Stimulated activated CD4-positive, alpha-beta T cell treated with anti-CD3 and anti-CD28 coated beads, Interleukin-12 subunit alpha, Interleukin-12 subunit beta, amount 100 ng/mL, for 24 hours (primary cell): ENCODE measurements at regions not wholly inside any gene's neighbourhood (a gene's known extent, or its start where the extent isn't known, plus 50 kb on each side); places are given as distances from the start of the nearest gene placed in this dataset.
"Not testable (repeated sequence)": the region's sequence is repeated elsewhere in the genome, so short reads cannot be mapped to it uniquely, and the experiment has no call there.

Experiments
- DNase-seq, 2 experiments: peaks; one replicate each; pipeline ENCODE4 v3.0.0-alpha.2; 2020; ENCODE audit warnings: low read depth in 2 of 2

GRCh38 chr16:52729731-52730130 lies 182.8 kb upstream of the TOX3 start:
- DNase-seq, result no peak

- DNase-seq, result no peak
These were observed 180.9 kb upstream of the TOX3 start for GRCh38 chr16:52727849-52728248.

- no peak for DNase-seq
These were observed 180.5 kb upstream of the TOX3 start for GRCh38 chr16:52727441-52727840.

- DNase-seq, result no peak
These were observed 178.5 kb upstream of the TOX3 start for GRCh38 chr16:52725461-52725860.

- no peak for DNase-seq
These were observed 178.1 kb upstream of the TOX3 start for GRCh38 chr16:52725043-52725442.

GRCh38 chr16:52721331-52721730 lies 174.4 kb upstream of the TOX3 start:
- DNase-seq, result no peak

GRCh38 chr16:52718046-52718445 lies 171.1 kb upstream of the TOX3 start:
- DNase-seq, result no peak

- no peak for DNase-seq
These were observed 166.8 kb upstream of the TOX3 start for GRCh38 chr16:52713740-52714139.

- DNase-seq, result no peak
These were observed 162.4 kb upstream of the TOX3 start for GRCh38 chr16:52709306-52709705.

- DNase-seq, result no peak
These were observed 161.5 kb upstream of the TOX3 start for GRCh38 chr16:52708476-52708875.

- no peak for DNase-seq
These were observed 160.9 kb upstream of the TOX3 start for GRCh38 chr16:52707676-52708337.

- no peak for DNase-seq
These were observed 158.2 kb upstream of the TOX3 start for GRCh38 chr16:52705122-52705521.

GRCh38 chr16:52697971-52698370 lies 151.0 kb upstream of the TOX3 start:
- DNase-seq, result no peak

GRCh38 chr16:52696126-52696525 lies 149.2 kb upstream of the TOX3 start:
- DNase-seq, result no peak

GRCh38 chr16:52690468-52690867 lies 143.5 kb upstream of the TOX3 start:
- no peak for DNase-seq

GRCh38 chr16:52680993-52681392 lies 134.1 kb upstream of the TOX3 start:
- DNase-seq, result no peak

- DNase-seq, result no peak
These were observed 130.6 kb upstream of the TOX3 start for GRCh38 chr16:52677501-52677900.

- no peak for DNase-seq
These were observed 130.0 kb upstream of the TOX3 start for GRCh38 chr16:52676959-52677358.

GRCh38 chr16:52671590-52671989 lies 124.6 kb upstream of the TOX3 start:
- DNase-seq, result no peak

GRCh38 chr16:52657924-52658323 lies 111.0 kb upstream of the TOX3 start:
- no peak for DNase-seq

- DNase-seq, result not testable (repeated sequence)
These were observed 109.0 kb upstream of the TOX3 start for GRCh38 chr16:52655916-52656315.

- DNase-seq, result not testable (repeated sequence)
These were observed 108.2 kb upstream of the TOX3 start for GRCh38 chr16:52655156-52655555.

- no peak for DNase-seq
These were observed 105.1 kb upstream of the TOX3 start for GRCh38 chr16:52652033-52652432.

- DNase-seq, result no peak
These were observed 103.8 kb upstream of the TOX3 start for GRCh38 chr16:52650789-52651188.
